NCI-H146 treated with DMSO at 0.1 percent for 48 hours (cell line): ENCODE measurements at regions not wholly inside any gene's neighbourhood (a gene's known extent, or its start where the extent isn't known, plus 50 kb on each side); places are given as distances from the start of the nearest gene placed in this dataset.
"Not testable (repeated sequence)": the region's sequence is repeated elsewhere in the genome, so short reads cannot be mapped to it uniquely, and the experiment has no call there.

Experiments used
- DNase-seq: peaks from one replicate; lab custom pipeline; 2025; ENCODE audit not compliant: unreplicated experiment; lab: John Stamatoyannopoulos, UW

DNA sequence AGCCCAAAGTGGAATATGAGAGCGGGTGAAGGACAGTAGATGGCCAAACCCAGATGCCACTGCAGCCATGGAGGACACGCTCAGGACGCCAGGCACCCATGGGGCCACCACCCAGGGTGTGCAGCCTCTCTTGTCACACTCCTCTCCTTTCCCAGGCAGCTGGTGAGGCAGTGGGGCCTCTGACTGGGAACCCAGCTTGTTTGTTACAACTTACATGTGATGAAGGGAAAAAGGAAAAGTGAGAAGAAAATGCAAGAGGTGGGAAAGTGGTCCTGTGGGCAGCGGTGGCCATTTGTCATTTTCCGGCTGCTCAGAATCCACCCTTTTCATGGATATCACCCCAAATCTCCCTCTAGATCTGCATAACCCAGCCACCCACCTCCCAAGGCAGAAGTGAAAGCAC, 62.7 kb upstream of the UNC5A start:
- DNase-seq = no peak

DNA sequence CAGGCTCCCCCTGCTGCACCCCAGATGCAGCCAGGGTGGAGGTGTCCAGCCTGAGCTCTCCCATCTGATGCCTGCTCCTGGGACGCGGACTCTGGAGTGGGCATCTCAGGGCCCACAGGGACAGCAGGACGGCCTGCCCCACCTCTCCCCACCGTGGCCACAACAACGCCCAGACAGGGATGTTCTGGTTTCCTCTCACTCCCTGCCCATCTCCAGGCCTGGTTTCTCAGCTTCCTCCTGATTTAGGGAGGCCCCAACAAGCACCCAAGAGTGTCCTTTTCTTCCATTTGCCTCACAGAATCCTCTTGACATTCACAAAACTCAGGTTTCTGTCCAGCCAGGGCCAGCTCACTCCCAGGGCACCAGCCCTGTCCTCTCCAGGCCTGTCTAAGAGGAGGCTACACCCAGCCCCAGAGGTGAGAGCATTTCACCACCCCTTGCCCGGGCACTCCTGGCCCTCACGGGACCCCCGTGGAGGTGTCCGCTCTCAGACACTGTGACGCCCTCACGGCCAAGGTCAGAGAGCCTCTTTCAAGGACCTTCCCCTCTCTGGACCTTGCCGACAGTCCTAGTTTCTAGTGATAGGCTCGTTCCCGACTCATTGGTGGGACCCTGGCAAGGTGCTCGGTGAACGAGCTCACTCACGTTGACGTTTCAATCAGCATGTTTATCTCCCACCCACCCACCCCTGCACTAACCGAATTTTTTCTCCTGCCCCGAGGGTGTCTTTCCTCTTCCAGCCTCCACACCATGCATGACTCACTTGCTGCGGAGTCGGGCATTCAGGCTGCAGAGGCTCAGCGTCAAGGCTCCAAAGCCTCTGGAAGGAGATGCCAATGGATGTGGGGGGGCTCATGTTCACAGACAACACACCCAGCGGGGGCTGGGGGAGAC, 62.0 kb upstream of the UNC5A start:
- DNase-seq = no peak

DNA sequence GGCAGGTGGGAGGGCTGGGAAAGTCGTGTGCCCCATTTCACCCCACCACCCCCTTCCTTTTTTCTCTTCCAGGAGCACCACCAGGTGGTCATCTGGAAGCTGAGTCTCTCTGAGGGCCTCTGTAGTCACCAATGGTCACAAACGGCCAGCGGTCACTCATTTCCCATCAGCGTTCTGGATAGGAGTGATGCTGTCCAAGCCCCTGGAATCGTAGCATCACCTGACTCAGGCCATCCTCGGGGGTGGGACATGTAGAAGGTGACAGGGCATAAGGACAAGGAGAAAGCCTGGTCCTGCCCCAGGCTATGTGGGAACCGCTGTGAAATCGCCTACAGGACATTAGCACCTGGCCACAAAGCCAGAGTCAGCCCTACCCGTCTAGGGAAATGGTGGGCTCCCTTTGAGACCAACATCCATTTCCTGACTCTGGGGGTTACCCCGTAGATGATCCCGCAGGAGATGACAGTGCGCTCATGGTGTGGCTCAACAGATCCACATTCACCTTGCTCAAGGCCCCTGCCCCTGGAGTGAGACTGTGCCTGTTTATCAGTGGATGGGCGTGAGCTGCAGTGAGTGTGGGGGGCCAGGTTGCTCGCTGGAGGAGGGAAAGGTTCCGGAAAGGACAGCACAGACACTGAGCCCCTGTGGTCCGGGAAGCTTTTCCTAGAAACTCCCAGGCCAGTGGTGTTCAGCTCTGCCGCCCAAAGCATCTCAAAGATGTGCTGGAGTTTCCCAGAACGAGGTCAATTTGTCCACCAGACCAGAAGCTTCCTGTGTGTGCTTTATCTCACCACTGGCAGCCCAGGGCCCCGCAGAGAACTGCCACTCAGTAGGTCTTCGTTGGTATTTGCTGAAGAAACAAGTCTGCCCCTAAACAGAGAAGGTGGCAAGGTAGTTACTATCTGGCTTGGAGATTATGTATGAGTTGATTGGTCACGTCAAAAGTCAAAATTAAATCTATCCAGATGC, 61.1 kb upstream of the UNC5A start:
- DNase-seq = no peak

DNA sequence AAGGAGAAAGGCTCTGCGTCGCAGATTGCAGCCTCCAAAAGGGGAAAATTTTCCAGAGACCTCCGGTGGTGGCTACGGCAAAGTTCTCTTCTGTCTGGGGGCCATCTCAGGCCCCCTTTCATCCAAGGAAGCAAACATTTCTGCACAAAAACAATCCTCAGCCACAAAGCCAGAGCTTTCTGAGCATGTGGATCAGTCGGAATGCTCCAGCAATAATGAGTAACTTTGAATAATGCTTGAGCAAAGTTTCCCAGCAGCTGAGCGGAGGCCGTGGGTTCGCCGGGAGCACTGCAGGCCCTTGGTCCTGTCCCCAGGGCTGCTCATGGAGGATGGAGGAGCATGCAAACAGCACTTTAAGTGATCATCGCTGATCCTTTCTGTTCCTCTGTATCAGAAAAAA, 60.2 kb upstream of the UNC5A start:
- no peak for DNase-seq

DNA sequence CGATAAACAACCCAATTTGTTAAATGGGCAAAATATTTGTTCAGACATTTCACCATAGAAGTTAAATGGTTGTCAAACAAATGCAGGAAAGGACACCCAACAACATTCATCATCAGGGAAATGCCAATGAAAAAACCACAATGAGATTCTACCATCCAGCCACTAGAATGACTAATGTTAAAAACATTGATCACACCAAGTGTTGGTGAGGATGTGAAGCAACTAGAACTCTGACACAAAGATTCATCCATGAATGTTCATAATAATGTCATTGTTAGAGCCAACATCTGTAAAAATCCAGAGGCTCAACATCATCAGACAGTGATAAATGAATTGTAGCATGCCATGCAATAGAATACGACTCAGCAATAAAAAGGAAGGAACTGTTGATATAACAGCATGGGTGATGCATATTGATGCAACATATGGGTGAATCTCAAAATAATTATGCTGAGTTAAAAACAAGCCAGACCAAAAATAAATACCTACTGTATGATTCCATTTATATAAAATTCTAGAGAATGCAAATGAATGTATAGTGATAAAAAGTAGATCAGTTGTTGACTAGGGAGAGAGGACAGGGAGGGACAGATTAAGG, 55.9 kb upstream of the UNC5A start:
- no peak for DNase-seq

DNA sequence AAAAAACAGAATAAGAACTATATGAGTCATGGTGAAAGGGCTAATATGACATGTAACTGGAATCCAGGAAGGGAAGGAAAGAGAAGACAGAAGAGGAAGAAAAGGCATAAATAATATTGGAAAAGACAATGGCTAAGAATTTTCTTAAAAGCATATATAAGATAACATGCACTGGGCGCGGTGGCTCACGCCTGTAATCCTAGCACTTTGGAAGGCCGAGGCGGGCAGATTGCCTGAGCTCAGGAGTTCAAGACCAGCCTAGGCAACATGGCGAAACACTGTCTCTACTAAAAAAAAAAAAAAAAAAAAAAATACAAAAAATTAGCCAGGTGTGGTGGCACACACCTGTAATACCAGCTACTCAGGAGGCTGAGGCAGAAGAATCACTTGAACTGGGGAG, 54.8 kb upstream of the UNC5A start:
- DNase-seq = not testable (repeated sequence)

DNA sequence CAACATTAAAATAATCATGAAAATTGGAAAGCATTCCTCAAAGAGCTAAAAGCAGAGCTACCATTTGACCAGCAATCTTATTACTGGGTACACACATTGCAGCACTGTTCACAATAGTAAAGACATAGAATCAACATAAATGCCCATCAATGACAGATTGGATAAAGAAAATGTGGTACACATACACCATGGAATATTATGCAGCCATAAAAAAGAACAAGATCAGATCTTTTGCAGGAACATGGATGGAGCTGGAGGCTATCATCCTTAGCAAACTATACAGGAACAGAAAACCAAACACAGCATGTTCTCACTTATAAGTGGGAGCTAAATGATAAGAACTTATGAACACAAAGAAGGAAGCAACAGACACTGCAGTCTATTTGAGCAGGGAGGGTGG, 52.8 kb upstream of the UNC5A start:
- not testable (repeated sequence) for DNase-seq
